ENCODE measurements at regions not wholly inside any gene's neighbourhood (a gene's known extent, or its start where the extent isn't known, plus 50 kb on each side); places are given as distances from the start of the nearest gene placed in this dataset.

GRCh38 chr18:72206814-72207213 lies 337.3 kb downstream of the CBLN2 start:
- TF ChIP-seq CTCF (IDR thresholded peaks at IDR 0.05; ENCODE audit: poor library complexity) (no peak), EZH2 (IDR thresholded peaks at IDR 0.05; ENCODE audit: borderline replicate concordance) (no peak), EZH2phosphoT487 (IDR thresholded peaks at IDR 0.05; ENCODE audit: low read depth, severe bottlenecking, unreplicated experiment) (no peak)
